ENCODE measurements at regions not wholly inside any gene's neighbourhood (a gene's known extent, or its start where the extent isn't known, plus 50 kb on each side); places are given as distances from the start of the nearest gene placed in this dataset.

DNA sequence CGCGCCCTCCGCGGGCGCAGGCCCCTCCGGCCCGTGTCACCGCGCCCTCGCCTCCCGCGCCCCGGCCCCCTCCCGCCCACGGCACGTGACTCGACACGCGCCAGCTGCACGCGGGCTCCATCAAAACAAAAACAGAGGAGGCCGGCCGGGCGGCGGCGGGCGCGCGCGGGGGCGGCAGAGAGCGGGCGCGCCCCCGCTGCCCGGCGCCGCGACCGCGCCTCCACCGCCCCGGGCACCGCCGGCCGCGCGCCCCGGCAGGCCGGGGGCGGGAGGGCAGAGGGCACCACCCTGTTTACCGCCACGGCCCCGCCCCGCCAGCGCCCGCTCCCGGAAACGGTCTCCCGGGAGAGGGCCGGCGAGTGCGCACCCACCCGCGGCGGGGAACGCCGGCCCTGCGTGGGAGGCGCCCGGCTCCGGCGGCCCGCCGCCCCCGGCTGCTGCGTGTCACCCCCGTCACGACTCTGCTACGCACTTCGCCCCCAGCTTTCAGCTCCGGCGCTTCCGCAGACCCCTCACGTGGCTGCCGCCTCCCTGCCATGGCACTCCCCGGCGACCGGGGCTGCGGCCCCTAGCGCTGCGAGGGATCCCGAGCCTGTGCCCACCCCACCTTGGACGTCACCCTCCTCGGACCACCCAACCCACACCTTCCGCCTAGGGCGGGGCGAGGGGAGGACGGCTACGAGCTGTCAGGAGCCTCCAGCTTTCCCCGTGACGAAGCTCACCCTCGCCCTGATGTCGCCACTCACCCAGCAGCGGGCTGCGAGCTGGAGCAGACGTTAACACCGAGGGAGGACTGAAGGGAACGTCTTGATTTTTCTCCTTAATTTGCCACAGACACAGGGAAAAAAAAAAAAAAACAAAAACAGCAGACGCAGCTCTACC, 221.6 kb upstream of the MKLN1 start (continued):
- TF ChIP-seq ZNF544 (tag by site-specific recombination; IDR thresholded peaks at IDR 0.05), result no peak
- no peak for TF ChIP-seq ZNF529 (tag by site-specific recombination; IDR thresholded peaks at IDR 0.05; ENCODE audit: insufficient replicate concordance)
- no peak for TF ChIP-seq ZNF791 (tag by site-specific recombination; IDR thresholded peaks at IDR 0.05)
- TF ChIP-seq ZNF366 (tag by site-specific recombination; conservative IDR thresholded peaks at IDR 0.05), result no peak
- TF ChIP-seq, protein P1, sequence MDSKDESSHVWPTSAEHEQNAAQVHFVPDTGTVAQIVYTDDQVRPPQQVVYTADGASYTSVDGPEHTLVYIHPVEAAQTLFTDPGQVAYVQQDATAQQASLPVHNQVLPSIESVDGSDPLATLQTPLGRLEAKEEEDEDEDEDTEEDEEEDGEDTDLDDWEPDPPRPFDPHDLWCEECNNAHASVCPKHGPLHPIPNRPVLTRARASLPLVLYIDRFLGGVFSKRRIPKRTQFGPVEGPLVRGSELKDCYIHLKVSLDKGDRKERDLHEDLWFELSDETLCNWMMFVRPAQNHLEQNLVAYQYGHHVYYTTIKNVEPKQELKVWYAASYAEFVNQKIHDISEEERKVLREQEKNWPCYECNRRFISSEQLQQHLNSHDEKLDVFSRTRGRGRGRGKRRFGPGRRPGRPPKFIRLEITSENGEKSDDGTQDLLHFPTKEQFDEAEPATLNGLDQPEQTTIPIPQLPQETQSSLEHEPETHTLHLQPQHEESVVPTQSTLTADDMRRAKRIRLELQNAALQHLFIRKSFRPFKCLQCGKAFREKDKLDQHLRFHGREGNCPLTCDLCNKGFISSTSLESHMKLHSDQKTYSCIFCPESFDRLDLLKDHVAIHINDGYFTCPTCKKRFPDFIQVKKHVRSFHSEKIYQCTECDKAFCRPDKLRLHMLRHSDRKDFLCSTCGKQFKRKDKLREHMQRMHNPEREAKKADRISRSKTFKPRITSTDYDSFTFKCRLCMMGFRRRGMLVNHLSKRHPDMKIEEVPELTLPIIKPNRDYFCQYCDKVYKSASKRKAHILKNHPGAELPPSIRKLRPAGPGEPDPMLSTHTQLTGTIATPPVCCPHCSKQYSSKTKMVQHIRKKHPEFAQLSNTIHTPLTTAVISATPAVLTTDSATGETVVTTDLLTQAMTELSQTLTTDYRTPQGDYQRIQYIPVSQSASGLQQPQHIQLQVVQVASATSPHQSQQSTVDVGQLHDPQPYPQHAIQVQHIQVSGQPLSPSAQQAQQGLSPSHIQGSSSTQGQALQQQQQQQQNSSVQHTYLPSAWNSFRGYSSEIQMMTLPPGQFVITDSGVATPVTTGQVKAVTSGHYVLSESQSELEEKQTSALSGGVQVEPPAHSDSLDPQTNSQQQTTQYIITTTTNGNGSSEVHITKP (tag by site-specific recombination; IDR thresholded peaks at IDR 0.05), result peak; percentile 63; the same call in 1 of the 2 replicates
- no peak for TF ChIP-seq IKZF3 (tag by site-specific recombination; IDR thresholded peaks at IDR 0.05)
- TF ChIP-seq, protein P2, sequence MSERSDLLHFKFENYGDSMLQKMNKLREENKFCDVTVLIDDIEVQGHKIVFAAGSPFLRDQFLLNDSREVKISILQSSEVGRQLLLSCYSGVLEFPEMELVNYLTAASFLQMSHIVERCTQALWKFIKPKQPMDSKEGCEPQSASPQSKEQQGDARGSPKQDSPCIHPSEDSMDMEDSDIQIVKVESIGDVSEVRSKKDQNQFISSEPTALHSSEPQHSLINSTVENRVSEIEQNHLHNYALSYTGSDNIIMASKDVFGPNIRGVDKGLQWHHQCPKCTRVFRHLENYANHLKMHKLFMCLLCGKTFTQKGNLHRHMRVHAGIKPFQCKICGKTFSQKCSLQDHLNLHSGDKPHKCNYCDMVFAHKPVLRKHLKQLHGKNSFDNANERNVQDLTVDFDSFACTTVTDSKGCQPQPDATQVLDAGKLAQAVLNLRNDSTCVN (tag by site-specific recombination; optimal IDR thresholded peaks at IDR 0.05), result peak; percentile 75
- TF ChIP-seq ZNF175 (tag by site-specific recombination; IDR thresholded peaks at IDR 0.05), result no peak
- no peak for TF ChIP-seq ZNF214 (tag by site-specific recombination; IDR thresholded peaks at IDR 0.05; ENCODE audit: borderline replicate concordance)
- TF ChIP-seq ZBTB17 (tag by site-specific recombination; IDR thresholded peaks at IDR 0.05), result no peak; the same call in 1 of the 2 replicates
- no peak for TF ChIP-seq ZNF202 (tag by site-specific recombination; IDR thresholded peaks at IDR 0.05; ENCODE audit: borderline replicate concordance)
- TF ChIP-seq ZNF571 (tag by site-specific recombination; IDR thresholded peaks at IDR 0.05), result no peak
- TF ChIP-seq, protein P3, sequence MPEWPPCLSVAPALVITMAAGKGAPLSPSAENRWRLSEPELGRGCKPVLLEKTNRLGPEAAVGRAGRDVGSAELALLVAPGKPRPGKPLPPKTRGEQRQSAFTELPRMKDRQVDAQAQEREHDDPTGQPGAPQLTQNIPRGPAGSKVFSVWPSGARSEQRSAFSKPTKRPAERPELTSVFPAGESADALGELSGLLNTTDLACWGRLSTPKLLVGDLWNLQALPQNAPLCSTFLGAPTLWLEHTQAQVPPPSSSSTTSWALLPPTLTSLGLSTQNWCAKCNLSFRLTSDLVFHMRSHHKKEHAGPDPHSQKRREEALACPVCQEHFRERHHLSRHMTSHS (tag by site-specific recombination; IDR thresholded peaks at IDR 0.05), result no peak
- no peak for TF ChIP-seq ZNF473 (tag by site-specific recombination; IDR thresholded peaks at IDR 0.05)
- TF ChIP-seq ZNF843 (tag by site-specific recombination; IDR thresholded peaks at IDR 0.05), result peak; percentile 19; the same call in 1 of the 2 replicates
- TF ChIP-seq, protein P4, sequence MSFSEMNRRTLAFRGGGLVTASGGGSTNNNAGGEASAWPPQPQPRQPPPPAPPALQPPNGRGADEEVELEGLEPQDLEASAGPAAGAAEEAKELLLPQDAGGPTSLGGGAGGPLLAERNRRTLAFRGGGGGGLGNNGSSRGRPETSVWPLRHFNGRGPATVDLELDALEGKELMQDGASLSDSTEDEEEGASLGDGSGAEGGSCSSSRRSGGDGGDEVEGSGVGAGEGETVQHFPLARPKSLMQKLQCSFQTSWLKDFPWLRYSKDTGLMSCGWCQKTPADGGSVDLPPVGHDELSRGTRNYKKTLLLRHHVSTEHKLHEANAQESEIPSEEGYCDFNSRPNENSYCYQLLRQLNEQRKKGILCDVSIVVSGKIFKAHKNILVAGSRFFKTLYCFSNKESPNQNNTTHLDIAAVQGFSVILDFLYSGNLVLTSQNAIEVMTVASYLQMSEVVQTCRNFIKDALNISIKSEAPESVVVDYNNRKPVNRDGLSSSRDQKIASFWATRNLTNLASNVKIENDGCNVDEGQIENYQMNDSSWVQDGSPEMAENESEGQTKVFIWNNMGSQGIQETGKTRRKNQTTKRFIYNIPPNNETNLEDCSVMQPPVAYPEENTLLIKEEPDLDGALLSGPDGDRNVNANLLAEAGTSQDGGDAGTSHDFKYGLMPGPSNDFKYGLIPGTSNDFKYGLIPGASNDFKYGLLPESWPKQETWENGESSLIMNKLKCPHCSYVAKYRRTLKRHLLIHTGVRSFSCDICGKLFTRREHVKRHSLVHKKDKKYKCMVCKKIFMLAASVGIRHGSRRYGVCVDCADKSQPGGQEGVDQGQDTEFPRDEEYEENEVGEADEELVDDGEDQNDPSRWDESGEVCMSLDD (tag by site-specific recombination; IDR thresholded peaks at IDR 0.05), result peak; percentile 77
- no peak for TF ChIP-seq ZFP69B (tag by site-specific recombination; IDR thresholded peaks at IDR 0.05)
- TF ChIP-seq ZNF629 (tag by site-specific recombination; IDR thresholded peaks at IDR 0.05), result peak; percentile 82
- no peak for TF ChIP-seq ZNF548 (tag by site-specific recombination; IDR thresholded peaks at IDR 0.05)
- TF ChIP-seq SP7 (tag by site-specific recombination; IDR thresholded peaks at IDR 0.05), result peak; percentile 41; the same call in 1 of the 2 replicates
- TF ChIP-seq GLI2 (tag by site-specific recombination; IDR thresholded peaks at IDR 0.05; ENCODE audit: borderline replicate concordance, low read depth), result no peak
- TF ChIP-seq ZNF211 (tag by site-specific recombination; IDR thresholded peaks at IDR 0.05; ENCODE audit: low read depth), result no peak
- TF ChIP-seq TCF7L2 (IDR thresholded peaks at IDR 0.05; ENCODE audit: borderline replicate concordance, low read depth, low read length), result no peak
- peak; percentile 66; the same call in 1 of the 2 replicates for TF ChIP-seq ZNF600 (tag by site-specific recombination; IDR thresholded peaks at IDR 0.05)
- TF ChIP-seq, protein P5, sequence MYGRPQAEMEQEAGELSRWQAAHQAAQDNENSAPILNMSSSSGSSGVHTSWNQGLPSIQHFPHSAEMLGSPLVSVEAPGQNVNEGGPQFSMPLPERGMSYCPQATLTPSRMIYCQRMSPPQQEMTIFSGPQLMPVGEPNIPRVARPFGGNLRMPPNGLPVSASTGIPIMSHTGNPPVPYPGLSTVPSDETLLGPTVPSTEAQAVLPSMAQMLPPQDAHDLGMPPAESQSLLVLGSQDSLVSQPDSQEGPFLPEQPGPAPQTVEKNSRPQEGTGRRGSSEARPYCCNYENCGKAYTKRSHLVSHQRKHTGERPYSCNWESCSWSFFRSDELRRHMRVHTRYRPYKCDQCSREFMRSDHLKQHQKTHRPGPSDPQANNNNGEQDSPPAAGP (tag by site-specific recombination; IDR thresholded peaks at IDR 0.05), result peak; percentile 76; the same call in 1 of the 2 replicates
- peak; percentile 81; the same call in 1 of the 2 replicates for TF ChIP-seq ZBTB20 (tag by site-specific recombination; IDR thresholded peaks at IDR 0.05)
- TF ChIP-seq ZNF664 (tag by site-specific recombination; IDR thresholded peaks at IDR 0.05), result no peak
- TF ChIP-seq ZFP41 (tag by site-specific recombination; IDR thresholded peaks at IDR 0.05; ENCODE audit: borderline replicate concordance), result no peak

All from HEK293 (cell line).